Activated B cell treated with CpG ODN at 0.5 μM for 24 hours (primary cell): ENCODE measurements at regions not wholly inside any gene's neighbourhood (a gene's known extent, or its start where the extent isn't known, plus 50 kb on each side); places are given as distances from the start of the nearest gene placed in this dataset.

Experiments
- ATAC-seq: fragments of 200-7000 bp; cut with Tn5 transposase; one replicate; pipeline ENCODE4 v1.10.0; 2021; ENCODE audit warnings: low read depth, mild to moderate bottlenecking, moderate library complexity
- CTCF ChIA-PET: fragments of 350-600 bp; sonication (Branson Sonifier 250); formaldehyde crosslinking; loops from one replicate; lab custom pipeline; 2021; ENCODE audit warnings: antibody characterized with exemption; lab: Charles Lee
- POLR2A ChIA-PET: fragments of 350-600 bp; sonication (Branson Sonifier 250); formaldehyde crosslinking; loops from one replicate; lab custom pipeline; 2021; ENCODE audit warnings: antibody characterized with exemption; lab: Charles Lee
- DNase-seq: peaks from one replicate; pipeline ENCODE4 v3.0.0; 2022
- H3K27ac Mint-ChIP-seq: one replicate; pipeline ENCODE4 v1.8.0; 2020; ENCODE audit warnings: mixed read lengths
- H3K27me3 Mint-ChIP-seq: one replicate; pipeline ENCODE4 v1.8.0; 2021; ENCODE audit warnings: mixed read lengths
- H3K36me3 Mint-ChIP-seq: one replicate; pipeline ENCODE4 v1.8.0; 2021; ENCODE audit warnings: low read depth, mixed read lengths
- H3K4me1 Mint-ChIP-seq: one replicate; pipeline ENCODE4 v1.8.0; 2021; ENCODE audit warnings: mixed read lengths
- H3K4me3 Mint-ChIP-seq: one replicate; pipeline ENCODE4 v1.8.0; 2020; ENCODE audit warnings: mild to moderate bottlenecking, mixed read lengths
- H3K9me3 Mint-ChIP-seq: one replicate; pipeline ENCODE4 v1.8.0; 2020; ENCODE audit warnings: mixed read lengths
- CTCF ChIP-seq: fragments of 200-600 bp; IDR thresholded peaks from one replicate; pipeline ENCODE4 v1.8.0; 2022; ENCODE audit warnings: antibody characterized with exemption, mild to moderate bottlenecking
- intact Hi-C: fragments of 100-400 bp; cut with micrococcal nuclease; formaldehyde crosslinking; loops from one replicate; pipeline ENCODE4 v1.15.1; 2024

GRCh38 chr1:181390410-181391077 is 92.8 kb upstream of the CACNA1E start:
- no peak overlapping the region for H3K27ac Mint-ChIP-seq
- H3K36me3 Mint-ChIP-seq = no peaks in the 10 kb centered on the region
- H3K4me3 Mint-ChIP-seq = no peak overlapping the region
- H3K27me3 Mint-ChIP-seq = peaks cover 21% of the 10 kb centered on the region
- ChIA-PET CTCF (no interaction called here), POLR2A (no interaction called here)
- H3K9me3 Mint-ChIP-seq = no peaks in the 10 kb centered on the region
- H3K4me1 Mint-ChIP-seq = no peaks in the 10 kb centered on the region
- intact Hi-C loops = no loop called here
- no peak for TF ChIP-seq CTCF
- DNase-seq (no peak), ATAC-seq (no peak)

- DNase-seq = no peak
These were observed 91.9 kb upstream of the CACNA1E start for GRCh38 chr1:181391301-181391900.

GRCh38 chr1:181392133-181392532 is 91.2 kb upstream of the CACNA1E start:
- ChIA-PET POLR2A (no interaction called here), CTCF (no interaction called here)
- intact Hi-C loops = no loop called here

More at GRCh38 chr1:181391301-181391900, 91.9 kb upstream of the CACNA1E start:
- intact Hi-C loops = no loop called here
- CTCF ChIA-PET = no interaction called here
- Mint-ChIP-seq H3K4me1 (no peaks in the 10 kb centered on the region), H3K4me3 (no peak overlapping the region), H3K9me3 (no peaks in the 10 kb centered on the region), H3K27ac (no peak overlapping the region), H3K27me3 (peaks cover 16% of the 10 kb centered on the region), H3K36me3 (no peaks in the 10 kb centered on the region)
- POLR2A ChIA-PET = no interaction called here
- no peak for TF ChIP-seq CTCF
- no peak for ATAC-seq

GRCh38 chr1:181392613-181393220 is 90.6 kb upstream of the CACNA1E start:
- intact Hi-C loops = no loop called here
- ATAC-seq = no peak
- TF ChIP-seq CTCF = no peak
- Mint-ChIP-seq H3K4me1 (no peaks in the 10 kb centered on the region), H3K27ac (no peak overlapping the region), H3K36me3 (no peaks in the 10 kb centered on the region), H3K9me3 (no peaks in the 10 kb centered on the region), H3K4me3 (no peak overlapping the region), H3K27me3 (peaks cover 16% of the 10 kb centered on the region)
- no peak for DNase-seq
- ChIA-PET CTCF (no interaction called here), POLR2A (no interaction called here)

More at GRCh38 chr1:181392133-181392532, 91.2 kb upstream of the CACNA1E start:
- Mint-ChIP-seq H3K27ac (no peak overlapping the region), H3K27me3 (peaks cover 16% of the 10 kb centered on the region), H3K4me1 (no peaks in the 10 kb centered on the region), H3K9me3 (no peaks in the 10 kb centered on the region), H3K4me3 (no peak overlapping the region), H3K36me3 (no peaks in the 10 kb centered on the region)
- DNase-seq (no peak), ATAC-seq (no peak)
- TF ChIP-seq CTCF = no peak

GRCh38 chr1:181394766-181395165 is 88.6 kb upstream of the CACNA1E start:
- ChIA-PET CTCF (no interaction called here), POLR2A (no interaction called here)
- TF ChIP-seq CTCF = no peak

More at GRCh38 chr1:181394766-181395165, 88.6 kb upstream of the CACNA1E start:
- Mint-ChIP-seq H3K4me3 (no peak overlapping the region), H3K36me3 (no peaks in the 10 kb centered on the region), H3K27ac (no peak overlapping the region), H3K4me1 (no peaks in the 10 kb centered on the region), H3K9me3 (no peaks in the 10 kb centered on the region), H3K27me3 (peaks cover 10% of the 10 kb centered on the region)
- DNase-seq = no peak
- intact Hi-C loops = no loop called here
- no peak for ATAC-seq
